Hepatocyte (in vitro differentiated cells): ENCODE measurements at regions not wholly inside any gene's neighbourhood (a gene's known extent, or its start where the extent isn't known, plus 50 kb on each side); places are given as distances from the start of the nearest gene placed in this dataset.

ENCODE experiments used
- DNase-seq: peaks from one replicate; pipeline ENCODE4 v3.0.0-alpha.2; 2016; ENCODE audit warnings: low spot score
- H2AFZ ChIP-seq: fragments of 200-600 bp; sonication (generic); 2 replicates; pipeline ENCODE4 v1.6.0; 2016; ENCODE audit warnings: antibody characterized with exemption, mild to moderate bottlenecking
- H3K27ac ChIP-seq: fragments of 200-600 bp; sonication (generic); 2 replicates; pipeline ENCODE4 v1.5.1; 2016; ENCODE audit warnings: mild to moderate bottlenecking
- H3K27me3 ChIP-seq: fragments of 200-600 bp; sonication (generic); 2 replicates; pipeline ENCODE4 v1.6.1; 2016
- H3K36me3 ChIP-seq: fragments of 200-600 bp; sonication (generic); replicated peaks from 2 replicates; pipeline ENCODE4 v1.5.1; 2016; ENCODE audit warnings: low read depth; ENCODE audit not compliant: insufficient read depth
- H3K4me1 ChIP-seq: fragments of 200-600 bp; sonication (generic); 2 replicates; pipeline ENCODE4 v1.5.1; 2016; ENCODE audit warnings: mild to moderate bottlenecking, moderate library complexity; ENCODE audit not compliant: insufficient read depth
- H3K4me2 ChIP-seq: fragments of 200-600 bp; sonication (generic); 2 replicates; pipeline ENCODE4 v1.6.0; 2016
- H3K4me3 ChIP-seq: fragments of 200-600 bp; sonication (generic); 2 replicates; pipeline ENCODE4 v1.5.1; 2016; ENCODE audit warnings: mild to moderate bottlenecking
- H3K79me2 ChIP-seq: fragments of 200-600 bp; sonication (generic); 2 replicates; pipeline ENCODE4 v1.6.0; 2017; ENCODE audit warnings: mild to moderate bottlenecking
- H3K9me2 ChIP-seq: fragments of 200-600 bp; sonication (generic); replicated peaks from 2 replicates; pipeline ENCODE4 v1.6.0; 2017; ENCODE audit warnings: mild to moderate bottlenecking; ENCODE audit not compliant: insufficient read depth
- H3K9me3 ChIP-seq: fragments of 200-600 bp; sonication (generic); 2 replicates; pipeline ENCODE4 v1.5.1; 2016; ENCODE audit warnings: low read depth, mild to moderate bottlenecking
- H4K20me1 ChIP-seq: fragments of 200-600 bp; sonication (generic); 2 replicates; pipeline ENCODE4 v1.6.0; 2016; ENCODE audit warnings: mild to moderate bottlenecking; ENCODE audit not compliant: insufficient read depth, poor library complexity, severe bottlenecking
- EZH2 ChIP-seq: fragments of 200-600 bp; sonication (generic); IDR thresholded peaks from 2 replicates; pipeline ENCODE4 v1.6.1; 2016; ENCODE audit warnings: antibody characterized with exemption, mild to moderate bottlenecking, borderline replicate concordance
- EZH2phosphoT487 ChIP-seq: fragments of 200-600 bp; sonication (generic); IDR thresholded peaks from one replicate; pipeline ENCODE4 v1.6.1; 2018; ENCODE audit warnings: antibody characterized with exemption, mild to moderate bottlenecking, low read depth, moderate library complexity; ENCODE audit not compliant: unreplicated experiment, severe bottlenecking
- WGBS: methylation state at CpG from one replicate; pipeline ENCODE4 v1.1.6; 2016; ENCODE audit warnings: low lambda C conversion rate; ENCODE audit errors: missing lambda C conversion rate; 5-methylcytosine and 5-hydroxymethylcytosine counted together
- TF ChIP-seq, protein P1 (sequence below): fragments of 200-600 bp; sonication (generic); IDR thresholded peaks from 2 replicates; pipeline ENCODE4 v1.5.1; 2016; ENCODE audit warnings: antibody characterized with exemption, mild to moderate bottlenecking; ENCODE audit not compliant: poor library complexity

DNA sequence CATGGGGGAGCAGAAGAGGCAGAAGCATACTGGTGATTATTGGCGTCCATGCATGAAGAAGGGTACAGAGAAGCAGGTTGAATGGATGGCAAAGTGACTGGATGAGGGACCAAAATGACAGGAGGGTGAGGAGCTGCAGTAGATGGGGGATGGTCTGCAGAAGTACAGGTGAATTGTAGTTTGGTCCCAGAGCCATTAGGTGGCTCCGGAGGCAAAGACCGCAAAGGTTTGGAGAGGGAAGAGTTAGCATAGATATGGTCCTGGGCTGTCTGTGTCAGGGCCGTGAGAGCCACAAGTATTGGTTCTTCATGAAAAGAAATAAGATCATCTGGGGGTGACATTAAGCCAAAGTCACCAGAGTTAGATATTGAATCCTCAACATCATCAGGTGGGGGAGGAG, 59.0 kb upstream of the ZNF726 start:
- WGBS: 65% methylated on average over 4 of the region's 4 CpGs
- DNase-seq: no peak
- H2AFZ ChIP-seq: no peak overlapping the region
- no peaks in the 10 kb centered on the region for H3K79me2 ChIP-seq
- TF ChIP-seq, protein P1, sequence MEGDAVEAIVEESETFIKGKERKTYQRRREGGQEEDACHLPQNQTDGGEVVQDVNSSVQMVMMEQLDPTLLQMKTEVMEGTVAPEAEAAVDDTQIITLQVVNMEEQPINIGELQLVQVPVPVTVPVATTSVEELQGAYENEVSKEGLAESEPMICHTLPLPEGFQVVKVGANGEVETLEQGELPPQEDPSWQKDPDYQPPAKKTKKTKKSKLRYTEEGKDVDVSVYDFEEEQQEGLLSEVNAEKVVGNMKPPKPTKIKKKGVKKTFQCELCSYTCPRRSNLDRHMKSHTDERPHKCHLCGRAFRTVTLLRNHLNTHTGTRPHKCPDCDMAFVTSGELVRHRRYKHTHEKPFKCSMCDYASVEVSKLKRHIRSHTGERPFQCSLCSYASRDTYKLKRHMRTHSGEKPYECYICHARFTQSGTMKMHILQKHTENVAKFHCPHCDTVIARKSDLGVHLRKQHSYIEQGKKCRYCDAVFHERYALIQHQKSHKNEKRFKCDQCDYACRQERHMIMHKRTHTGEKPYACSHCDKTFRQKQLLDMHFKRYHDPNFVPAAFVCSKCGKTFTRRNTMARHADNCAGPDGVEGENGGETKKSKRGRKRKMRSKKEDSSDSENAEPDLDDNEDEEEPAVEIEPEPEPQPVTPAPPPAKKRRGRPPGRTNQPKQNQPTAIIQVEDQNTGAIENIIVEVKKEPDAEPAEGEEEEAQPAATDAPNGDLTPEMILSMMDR: no peak
- TF ChIP-seq EZH2: no peak
- TF ChIP-seq EZH2phosphoT487: no peak
- H3K9me2 ChIP-seq: no peaks in the 10 kb centered on the region
- no peak overlapping the region for H3K4me3 ChIP-seq
- H3K9me3 ChIP-seq: no peaks in the 10 kb centered on the region
- no peaks in the 10 kb centered on the region for H4K20me1 ChIP-seq
- no peak overlapping the region for H3K4me2 ChIP-seq
- H3K27ac ChIP-seq: no peak overlapping the region
- H3K4me1 ChIP-seq: no peaks in the 10 kb centered on the region
- no peaks in the 10 kb centered on the region for H3K27me3 ChIP-seq
- no peaks in the 10 kb centered on the region for H3K36me3 ChIP-seq

DNA sequence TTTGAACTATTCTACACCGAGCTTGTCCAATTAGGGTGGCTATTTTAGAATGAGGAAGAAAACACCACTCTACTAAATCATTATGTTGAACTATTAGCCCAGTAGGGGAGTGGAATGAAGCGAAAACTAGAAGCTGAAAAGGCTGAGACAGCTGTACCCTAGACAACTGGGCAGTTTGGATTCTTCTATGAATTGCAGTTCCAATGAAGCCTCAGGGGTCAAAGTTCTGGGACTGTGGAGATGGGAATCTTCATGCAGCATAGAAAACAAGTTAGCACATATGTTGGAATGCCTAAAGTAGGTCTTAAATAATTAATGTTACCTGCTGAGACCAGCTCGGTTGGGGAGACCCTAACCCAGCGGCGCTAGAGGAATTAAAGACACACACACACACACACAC, 62.7 kb upstream of the ZNF726 start:
- no peak for TF ChIP-seq EZH2phosphoT487
- no peak for TF ChIP-seq EZH2
- TF ChIP-seq, protein P1: no peak
- H3K27me3 ChIP-seq: no peaks in the 10 kb centered on the region
- H3K9me3 ChIP-seq: no peaks in the 10 kb centered on the region

DNA sequence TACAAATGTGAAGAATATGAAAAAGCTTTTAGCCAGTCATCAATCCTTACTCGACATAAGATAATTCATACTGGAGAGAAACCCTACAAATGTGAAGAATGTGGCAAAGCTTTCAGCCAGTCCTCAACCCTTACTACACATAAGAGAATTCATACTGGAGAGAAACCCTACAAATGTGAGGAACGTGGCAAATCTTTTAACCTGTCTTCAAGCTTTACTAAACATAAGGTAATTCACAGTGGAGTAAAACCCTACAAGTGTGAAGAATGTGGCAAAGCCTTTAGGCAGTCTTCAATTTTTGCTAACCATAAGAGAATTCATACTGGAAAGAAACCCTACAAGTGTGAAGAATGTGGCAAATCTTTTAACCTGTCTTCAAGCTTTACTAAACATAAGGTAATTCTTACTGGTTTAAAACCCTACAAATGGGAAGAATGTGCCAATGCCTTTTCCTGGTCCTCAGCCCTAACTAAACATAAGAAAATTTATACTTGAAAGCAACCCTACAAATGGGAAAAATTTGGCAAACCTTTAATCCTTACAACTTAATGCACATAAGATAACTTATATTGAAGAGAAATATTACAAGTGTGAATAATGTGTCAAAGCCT, 74.1 kb upstream of the ZNF681 start:
- Histone ChIP-seq H2AFZ (no peak overlapping the region), H3K27me3 (no peaks in the 10 kb centered on the region), H3K36me3 (no peaks in the 10 kb centered on the region), H3K4me1 (no peaks in the 10 kb centered on the region), H3K4me2 (no peak overlapping the region), H3K79me2 (no peaks in the 10 kb centered on the region), H3K9me3 (peaks cover 52% of the 10 kb centered on the region), H3K27ac (no peak overlapping the region), H3K9me2 (no peaks in the 10 kb centered on the region), H3K4me3 (no peak overlapping the region), H4K20me1 (no peaks in the 10 kb centered on the region)
- DNase-seq: no peak
- 90% methylated on average over 2 of the region's 2 CpGs for WGBS
- no peak for TF ChIP-seq EZH2
- TF ChIP-seq, protein P1: no peak
- TF ChIP-seq EZH2phosphoT487: no peak

More for the DNA sequence above, 62.7 kb upstream of the ZNF726 start:
- Histone ChIP-seq H3K4me3 (no peak overlapping the region), H3K4me1 (no peaks in the 10 kb centered on the region), H3K27ac (no peak overlapping the region), H3K9me2 (no peaks in the 10 kb centered on the region), H2AFZ (no peak overlapping the region), H3K79me2 (no peaks in the 10 kb centered on the region), H4K20me1 (no peaks in the 10 kb centered on the region), H3K4me2 (no peak overlapping the region), H3K36me3 (no peaks in the 10 kb centered on the region)
- 82% methylated on average over 5 of the region's 5 CpGs for WGBS
- no peak for DNase-seq

DNA sequence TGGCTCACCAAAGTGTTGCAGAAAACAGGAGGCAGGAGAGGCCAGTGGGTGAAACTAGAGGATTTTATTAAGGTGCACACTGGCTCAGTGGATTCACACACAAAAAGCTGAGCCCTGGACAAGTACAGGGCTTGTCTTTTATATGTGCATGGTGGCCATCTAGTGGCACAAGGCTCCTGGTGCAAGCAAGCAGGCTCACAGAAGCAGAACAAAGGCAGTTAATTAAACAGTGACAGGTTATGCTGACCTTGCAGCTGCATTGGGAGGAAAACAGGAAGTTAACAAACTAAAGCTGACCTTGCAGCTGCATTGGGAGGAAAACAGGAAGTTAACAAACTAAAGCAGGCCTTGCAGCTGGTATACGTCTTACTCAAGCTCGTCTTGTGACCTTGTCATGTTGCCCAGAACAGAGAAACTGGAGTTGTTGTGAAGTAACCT, 65.3 kb upstream of the ZNF681 start:
- Histone ChIP-seq H3K36me3 (no peaks in the 10 kb centered on the region), H3K27me3 (no peaks in the 10 kb centered on the region), H3K27ac (no peak overlapping the region), H4K20me1 (no peaks in the 10 kb centered on the region), H3K9me2 (no peaks in the 10 kb centered on the region), H3K79me2 (no peaks in the 10 kb centered on the region), H3K4me3 (no peak overlapping the region), H3K9me3 (peaks cover 20% of the 10 kb centered on the region), H3K4me1 (no peaks in the 10 kb centered on the region), H2AFZ (no peak overlapping the region), H3K4me2 (no peak overlapping the region)
- no peak for DNase-seq
- WGBS: 79% methylated on average over 2 of the region's 2 CpGs
- TF ChIP-seq EZH2phosphoT487 (no peak), EZH2 (no peak)
- TF ChIP-seq, protein P1: peak; percentile 9
